Stimulated activated naive B cell treated with anti-CD40 and anti-IgM and Interleukin-4, amounts not matched to agents 10 μg/mL and 1 μg/mL and 100 μg/mL, for 72 hours (primary cell): ENCODE measurements at regions not wholly inside any gene's neighbourhood (a gene's known extent, or its start where the extent isn't known, plus 50 kb on each side); places are given as distances from the start of the nearest gene placed in this dataset.

Experiments used
- ATAC-seq, 2 donors: fragments of 150-1000 bp; cut with Tn5 transposase; replicated peaks; 2 replicates each; pipeline ENCODE4 v1.10.0; 2021; ENCODE audit warnings: moderate library complexity in 1 of 2
- DNase-seq: peaks from one replicate; pipeline ENCODE4 v3.0.0; 2021
- H3K27ac Mint-ChIP-seq: one replicate; pipeline ENCODE4 v1.8.0; 2022; ENCODE audit warnings: mild to moderate bottlenecking, mixed read lengths
- H3K27me3 Mint-ChIP-seq, 2 donors: one replicate each; pipeline ENCODE4 v1.8.0; 2022; ENCODE audit warnings: mixed read lengths in 2 of 2
- H3K36me3 Mint-ChIP-seq, 2 donors: one replicate each; pipeline ENCODE4 v1.8.0; 2022; ENCODE audit warnings: mixed read lengths in 2 of 2, mild to moderate bottlenecking in 1 of 2
- H3K4me1 Mint-ChIP-seq, 2 donors: one replicate each; pipeline ENCODE4 v1.8.0; 2022; ENCODE audit warnings: mixed read lengths in 2 of 2, mild to moderate bottlenecking in 1 of 2
- H3K4me3 Mint-ChIP-seq, 2 donors: one replicate each; pipeline ENCODE4 v1.8.0; 2022; ENCODE audit warnings: mild to moderate bottlenecking in 2 of 2, mixed read lengths in 2 of 2, moderate library complexity in 1 of 2
- H3K9me3 Mint-ChIP-seq, 2 donors: one replicate each; pipeline ENCODE4 v1.8.0; 2022; ENCODE audit warnings: mixed read lengths in 2 of 2, mild to moderate bottlenecking in 1 of 2

GRCh38 chr3:23094890-23095462 lies 108.2 kb upstream of the UBE2E2 start:
- ATAC-seq = no peak
- H3K27me3 Mint-ChIP-seq = peaks cover 0 to 3% of the 10 kb centered on the region in 2 donors
- H3K9me3 Mint-ChIP-seq = peaks cover under 1 to 4% of the 10 kb centered on the region in 2 donors
- no peak for DNase-seq
- peaks cover 0 to 3% of the 10 kb centered on the region in 2 donors for H3K36me3 Mint-ChIP-seq
- no peak overlapping the region for H3K27ac Mint-ChIP-seq
- no peak overlapping the region for H3K4me3 Mint-ChIP-seq
- peaks cover 9 to 19% of the 10 kb centered on the region in 2 donors for H3K4me1 Mint-ChIP-seq

DNA sequence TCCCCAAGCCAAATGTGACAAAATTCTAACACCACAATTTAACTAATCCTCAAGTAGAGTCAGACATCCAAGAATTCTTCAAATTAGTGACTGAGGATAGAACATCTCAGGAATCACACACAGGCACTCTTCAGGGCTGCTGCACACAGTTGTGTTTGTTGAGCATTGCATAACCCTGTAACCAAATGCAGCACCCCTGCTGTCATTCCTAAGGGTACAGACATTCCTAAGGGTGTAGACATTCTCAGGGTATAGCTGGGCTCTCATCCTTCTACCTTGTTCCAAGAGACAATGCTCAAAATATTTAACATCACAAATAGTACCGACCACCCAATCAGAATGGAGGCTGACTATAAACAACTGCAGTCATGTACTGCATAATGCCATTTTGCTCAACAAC lies 107.1 kb upstream of the UBE2E2 start:
- H3K9me3 Mint-ChIP-seq = peaks cover 4 to 7% of the 10 kb centered on the region in 2 donors
- DNase-seq (no peak), ATAC-seq (no peak)
- H3K27ac Mint-ChIP-seq = no peak overlapping the region
- H3K4me1 Mint-ChIP-seq = peaks cover 12 to 30% of the 10 kb centered on the region in 2 donors
- no peak overlapping the region for H3K4me3 Mint-ChIP-seq
- H3K36me3 Mint-ChIP-seq = peaks cover 2 to 3% of the 10 kb centered on the region in 2 donors
- H3K27me3 Mint-ChIP-seq = peaks cover 0 to 3% of the 10 kb centered on the region in 2 donors

- DNase-seq (no peak), ATAC-seq (no peak)
- Mint-ChIP-seq H3K9me3 (peaks cover 4 to 6% of the 10 kb centered on the region in 2 donors), H3K4me1 (peaks cover 12 to 37% of the 10 kb centered on the region in 2 donors), H3K27me3 (no peaks in the 10 kb centered on the region), H3K27ac (no peak overlapping the region), H3K4me3 (no peak overlapping the region), H3K36me3 (peaks cover 0 to 2% of the 10 kb centered on the region in 2 donors)
Measured at GRCh38 chr3:23099021-23099420, 104.1 kb upstream of the UBE2E2 start.

DNA sequence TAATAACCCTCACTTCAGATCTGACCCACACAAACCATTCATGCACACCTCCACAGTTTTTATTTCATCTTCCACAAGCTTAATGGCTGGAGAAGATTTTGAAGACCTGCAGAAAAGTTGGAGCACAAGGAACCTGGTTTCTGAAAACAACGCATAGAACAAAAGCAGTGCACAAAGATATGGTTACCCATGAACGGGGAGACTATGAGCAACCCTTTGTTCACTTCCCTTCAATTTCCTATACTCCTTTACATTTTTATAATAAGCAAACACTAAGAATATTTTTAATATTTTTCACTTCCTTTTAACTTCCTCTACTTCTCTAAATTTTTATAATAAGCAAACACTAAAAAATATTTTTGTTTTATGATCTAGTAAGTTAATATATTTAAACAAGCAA lies 103.5 kb upstream of the UBE2E2 start:
- no peak overlapping the region for H3K4me3 Mint-ChIP-seq
- H3K9me3 Mint-ChIP-seq = peaks cover 4 to 6% of the 10 kb centered on the region in 2 donors
- peak overlapping the region; percentile 22 for H3K27ac Mint-ChIP-seq
- no peak for ATAC-seq
- DNase-seq = no peak
- H3K36me3 Mint-ChIP-seq = peaks cover 0 to 2% of the 10 kb centered on the region in 2 donors
- no peaks in the 10 kb centered on the region for H3K27me3 Mint-ChIP-seq
- H3K4me1 Mint-ChIP-seq = peaks cover 12 to 37% of the 10 kb centered on the region in 2 donors

DNA sequence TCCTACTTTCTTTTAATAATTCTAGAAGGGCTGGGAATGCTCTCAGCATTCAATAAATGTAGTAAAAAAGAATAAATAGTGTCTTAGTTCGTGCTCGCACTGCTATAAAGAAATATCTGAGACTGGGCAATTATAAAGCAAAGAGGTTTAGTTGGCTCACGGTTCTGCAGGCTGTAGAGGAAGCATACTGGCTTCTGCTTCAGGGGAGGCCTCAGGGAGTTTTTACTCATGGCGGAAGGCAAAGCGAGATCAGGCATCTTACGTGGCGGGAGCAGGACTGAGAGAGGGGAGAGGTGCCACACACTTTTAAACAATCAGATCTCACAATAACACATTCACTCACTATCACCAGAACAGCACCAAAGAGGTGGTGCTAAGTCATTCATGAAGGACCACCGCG lies 103.0 kb upstream of the UBE2E2 start:
- peaks cover 12 to 37% of the 10 kb centered on the region in 2 donors for H3K4me1 Mint-ChIP-seq
- ATAC-seq = no peak
- peaks cover 0 to 2% of the 10 kb centered on the region in 2 donors for H3K36me3 Mint-ChIP-seq
- no peak overlapping the region for H3K4me3 Mint-ChIP-seq
- H3K9me3 Mint-ChIP-seq = peaks cover 4 to 6% of the 10 kb centered on the region in 2 donors
- no peaks in the 10 kb centered on the region for H3K27me3 Mint-ChIP-seq
- no peak overlapping the region for H3K27ac Mint-ChIP-seq
- DNase-seq = no peak

DNA sequence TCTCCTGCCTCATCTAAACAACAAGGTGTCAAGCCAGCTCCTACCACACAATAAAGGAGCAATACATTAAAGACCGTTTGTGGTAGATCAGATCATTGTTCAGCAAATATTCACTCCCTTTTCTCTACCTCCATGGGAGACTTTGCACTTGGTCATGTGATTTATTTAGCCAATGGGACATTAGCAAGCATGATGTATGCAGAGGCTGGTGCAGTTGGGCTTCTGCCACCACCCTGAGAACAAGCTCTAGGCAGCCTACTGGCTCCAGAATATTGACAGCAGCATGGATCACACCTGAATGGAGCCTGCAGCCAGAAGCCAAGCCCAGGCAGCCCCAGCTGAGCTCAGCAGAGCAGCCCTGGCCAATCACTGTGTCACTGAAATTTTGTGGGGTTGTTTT lies 99.4 kb upstream of the UBE2E2 start:
- H3K4me3 Mint-ChIP-seq = no peak overlapping the region
- H3K27me3 Mint-ChIP-seq = no peaks in the 10 kb centered on the region

GRCh38 chr3:23105048-23105447 lies 98.1 kb upstream of the UBE2E2 start:
- Mint-ChIP-seq H3K4me1 (peaks cover 3 to 17% of the 10 kb centered on the region in 2 donors), H3K4me3 (no peak overlapping the region), H3K27ac (no peak overlapping the region), H3K27me3 (no peaks in the 10 kb centered on the region), H3K36me3 (peaks cover 0 to 2% of the 10 kb centered on the region in 2 donors), H3K9me3 (peaks cover 6 to 9% of the 10 kb centered on the region in 2 donors)
- DNase-seq (no peak), ATAC-seq (no peak)

More for the DNA sequence above, 99.4 kb upstream of the UBE2E2 start:
- Mint-ChIP-seq H3K27ac (no peak overlapping the region), H3K36me3 (peaks cover 0 to 2% of the 10 kb centered on the region in 2 donors), H3K9me3 (peaks cover 7 to 9% of the 10 kb centered on the region in 2 donors), H3K4me1 (peaks cover 11 to 30% of the 10 kb centered on the region in 2 donors)
- DNase-seq = no peak
- ATAC-seq = no peak

GRCh38 chr3:23106666-23107065 lies 96.5 kb upstream of the UBE2E2 start:
- peaks cover 0 to 1% of the 10 kb centered on the region in 2 donors for H3K4me1 Mint-ChIP-seq

DNA sequence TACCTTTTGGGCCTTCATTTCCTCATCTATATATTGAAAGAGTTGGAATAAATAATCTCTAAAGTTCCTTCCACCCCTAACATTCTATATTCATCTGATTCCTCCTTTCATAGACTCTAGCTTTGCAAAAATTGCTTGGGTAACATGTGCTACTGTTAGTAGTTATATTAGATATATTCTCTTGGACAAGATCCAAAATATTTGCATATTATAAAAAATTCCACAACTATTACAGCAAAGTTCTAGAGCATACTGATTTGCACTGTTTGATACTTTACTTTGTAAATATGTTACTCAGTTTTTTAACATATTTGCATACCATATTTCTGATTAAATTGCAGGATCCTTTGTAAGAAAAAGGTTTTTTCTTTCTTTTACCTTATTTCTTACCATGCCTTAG lies 95.9 kb upstream of the UBE2E2 start:
- no peak for DNase-seq
- ATAC-seq = no peak
- H3K27me3 Mint-ChIP-seq = no peaks in the 10 kb centered on the region
- H3K27ac Mint-ChIP-seq = no peak overlapping the region
- peaks cover 3 to 6% of the 10 kb centered on the region in 2 donors for H3K9me3 Mint-ChIP-seq
- H3K4me3 Mint-ChIP-seq = no peak overlapping the region
- no peaks in the 10 kb centered on the region for H3K4me1 Mint-ChIP-seq
- no peaks in the 10 kb centered on the region for H3K36me3 Mint-ChIP-seq

More at GRCh38 chr3:23106666-23107065, 96.5 kb upstream of the UBE2E2 start:
- H3K27me3 Mint-ChIP-seq = no peaks in the 10 kb centered on the region
- no peak for ATAC-seq
- peaks cover 3 to 6% of the 10 kb centered on the region in 2 donors for H3K9me3 Mint-ChIP-seq
- no peak overlapping the region for H3K27ac Mint-ChIP-seq
- no peak for DNase-seq
- H3K36me3 Mint-ChIP-seq = no peaks in the 10 kb centered on the region
- no peak overlapping the region for H3K4me3 Mint-ChIP-seq

DNA sequence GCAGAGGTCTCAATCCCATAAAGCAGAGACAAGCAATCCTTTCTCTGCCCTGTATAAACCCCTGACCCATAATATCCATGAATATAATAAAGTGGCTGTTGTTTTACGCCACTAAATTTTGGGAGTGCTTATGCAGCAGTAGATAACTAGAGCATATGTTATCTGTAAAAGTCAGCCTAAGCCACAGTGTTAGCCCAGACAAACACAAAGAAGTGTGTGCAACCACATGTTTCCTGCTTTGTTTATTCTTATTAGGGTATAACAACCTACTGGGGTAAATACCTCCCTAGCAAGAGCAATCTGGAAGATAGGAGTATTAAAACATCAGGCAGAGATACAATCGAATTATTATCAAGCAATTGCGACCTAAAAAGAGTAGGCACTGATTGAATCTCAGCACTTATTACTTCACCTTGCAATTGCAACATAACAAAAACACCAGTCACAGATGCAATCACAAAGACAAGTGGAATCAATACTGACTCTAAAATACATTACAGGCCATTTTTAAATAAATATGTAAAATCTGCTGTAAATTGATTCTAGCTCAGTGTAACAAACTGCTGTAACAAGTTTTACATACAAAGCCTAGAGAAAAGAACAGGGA lies 94.6 kb upstream of the UBE2E2 start:
- Mint-ChIP-seq H3K27ac (no peak overlapping the region), H3K4me3 (no peak overlapping the region), H3K9me3 (peaks cover 3 to 6% of the 10 kb centered on the region in 2 donors), H3K4me1 (peaks cover 2 to 3% of the 10 kb centered on the region in 2 donors), H3K27me3 (no peaks in the 10 kb centered on the region), H3K36me3 (no peaks in the 10 kb centered on the region)
- ATAC-seq (no peak), DNase-seq (no peak)

DNA sequence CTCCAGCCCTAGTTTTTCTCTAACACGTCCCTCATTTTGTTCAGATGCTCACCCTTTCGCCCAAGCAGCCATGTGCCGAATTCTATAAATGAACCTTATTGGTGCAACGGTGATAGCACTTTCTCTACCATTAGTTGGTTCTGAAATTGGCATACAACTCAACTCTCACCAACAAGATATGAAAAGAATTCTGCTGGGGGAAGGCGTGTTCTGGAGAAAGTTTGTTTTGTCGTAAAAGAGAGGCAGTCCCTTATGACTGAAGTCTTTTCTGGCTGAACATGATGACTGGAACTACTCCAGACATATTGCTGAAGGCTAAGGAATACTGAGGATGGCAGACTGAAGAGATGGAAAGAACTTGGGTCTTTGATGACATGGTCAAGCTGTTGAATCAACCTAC lies 91.8 kb upstream of the UBE2E2 start:
- peaks cover 7 to 18% of the 10 kb centered on the region in 2 donors for H3K4me1 Mint-ChIP-seq
- H3K27me3 Mint-ChIP-seq = no peaks in the 10 kb centered on the region
- no peak overlapping the region for H3K27ac Mint-ChIP-seq
- ATAC-seq (no peak), DNase-seq (no peak)
- H3K4me3 Mint-ChIP-seq = no peak overlapping the region
- no peaks in the 10 kb centered on the region for H3K36me3 Mint-ChIP-seq
- peaks cover 2 to 3% of the 10 kb centered on the region in 2 donors for H3K9me3 Mint-ChIP-seq

GRCh38 chr3:23111797-23112196 lies 91.3 kb upstream of the UBE2E2 start:
- H3K4me1 Mint-ChIP-seq = peaks cover 7 to 18% of the 10 kb centered on the region in 2 donors
- H3K36me3 Mint-ChIP-seq = no peaks in the 10 kb centered on the region
- no peak overlapping the region for H3K27ac Mint-ChIP-seq
- H3K27me3 Mint-ChIP-seq = no peaks in the 10 kb centered on the region
- H3K4me3 Mint-ChIP-seq = no peak overlapping the region
- H3K9me3 Mint-ChIP-seq = peaks cover 2 to 3% of the 10 kb centered on the region in 2 donors
- ATAC-seq = no peak
- DNase-seq = no peak

- Mint-ChIP-seq H3K27ac (no peak overlapping the region), H3K4me1 (peaks cover 7 to 22% of the 10 kb centered on the region in 2 donors), H3K9me3 (peaks cover 2 to 3% of the 10 kb centered on the region in 2 donors), H3K4me3 (no peak overlapping the region), H3K27me3 (no peaks in the 10 kb centered on the region), H3K36me3 (no peaks in the 10 kb centered on the region)
- DNase-seq = no peak
- no peak for ATAC-seq
Measured at GRCh38 chr3:23112491-23112890, 90.6 kb upstream of the UBE2E2 start.

- ATAC-seq (peak; percentile 79 to 92), DNase-seq (no peak)
- Mint-ChIP-seq H3K4me1 (peaks cover 7 to 22% of the 10 kb centered on the region in 2 donors), H3K27me3 (no peaks in the 10 kb centered on the region), H3K4me3 (no peak overlapping the region), H3K9me3 (no peaks in the 10 kb centered on the region), H3K27ac (peak overlapping the region; percentile 70), H3K36me3 (no peaks in the 10 kb centered on the region)
Measured at GRCh38 chr3:23113455-23114171, 89.5 kb upstream of the UBE2E2 start.
